ENCODE measurements at regions not wholly inside any gene's neighbourhood (a gene's known extent, or its start where the extent isn't known, plus 50 kb on each side); places are given as distances from the start of the nearest gene placed in this dataset.

- DNase-seq (ENCODE audit: low spot score) (no peak), ATAC-seq (no peak), FAIRE-seq (no peak)
- no peaks in the 10 kb centered on the region for H3K36me3 ChIP-seq (replicated peaks in 1 of 2; ENCODE audit: control insufficient read depth in 1 of 2, insufficient read depth in 2 of 2, low read length in 2 of 2)
- intact Hi-C loops (cut with micrococcal nuclease; ENCODE audit: unreplicated experiment) (no loop called here), in situ Hi-C loops (cut with HindIII; ENCODE audit: extremely low pct_ligation_motif_present, low pct_unique_long_range_greater_than_20kb) (no loop called here)
- no peak overlapping the region for H3K27ac ChIP-seq (ENCODE audit: extremely low read length, insufficient read depth, low read length)
- no peaks in the 10 kb centered on the region for H4K20me1 ChIP-seq (ENCODE audit: insufficient read depth, low read length)
- no peaks in the 10 kb centered on the region for H3K79me2 ChIP-seq (ENCODE audit: insufficient read depth, low read length)
- TF ChIP-seq ZNF350 (CRISPR knock-in tag; IDR thresholded peaks at IDR 0.05; ENCODE audit: borderline replicate concordance, low read depth): no peak
- no peak for TF ChIP-seq RARG (CRISPR knock-in tag; IDR thresholded peaks at IDR 0.05; ENCODE audit: low read depth)
- TF ChIP-seq HBP1 (CRISPR knock-in tag; IDR thresholded peaks at IDR 0.05; ENCODE audit: low read depth): no peak
- no peak for TF ChIP-seq HNF4G (IDR thresholded peaks at IDR 0.05; ENCODE audit: borderline replicate concordance, low read depth, low read length)
- no peak for TF ChIP-seq HNF4G (CRISPR knock-in tag; IDR thresholded peaks at IDR 0.05; ENCODE audit: borderline replicate concordance, low read depth)
- TF ChIP-seq ZNF3 (CRISPR knock-in tag; IDR thresholded peaks at IDR 0.05): no peak
- no peak for TF ChIP-seq SNAPC5 (CRISPR knock-in tag; IDR thresholded peaks at IDR 0.05; ENCODE audit: borderline replicate concordance)
- no peak for TF ChIP-seq ZBTB34 (CRISPR knock-in tag; IDR thresholded peaks at IDR 0.05)
- TF ChIP-seq SNRNP70 (IDR thresholded peaks at IDR 0.05; ENCODE audit: low read depth, low read length): no peak
- no peak for TF ChIP-seq ZNF7 (CRISPR knock-in tag; IDR thresholded peaks at IDR 0.05)
- TF ChIP-seq ZNF18 (CRISPR knock-in tag; IDR thresholded peaks at IDR 0.05; ENCODE audit: insufficient replicate concordance): no peak
- TF ChIP-seq BCLAF1 (IDR thresholded peaks at IDR 0.05): no peak
- TF ChIP-seq IKZF4 (CRISPR knock-in tag; IDR thresholded peaks at IDR 0.05; ENCODE audit: borderline replicate concordance, low read depth, not compliant biosample characterization): no peak
- TF ChIP-seq KLF11 (CRISPR knock-in tag; IDR thresholded peaks at IDR 0.05): no peak
- no peak for TF ChIP-seq ZNF557 (CRISPR knock-in tag; IDR thresholded peaks at IDR 0.05)
- no peak for TF ChIP-seq DRAP1 (CRISPR knock-in tag; IDR thresholded peaks at IDR 0.05)
- no peak for TF ChIP-seq ATF1 (CRISPR knock-in tag; IDR thresholded peaks at IDR 0.05)
- H3K27me3 ChIP-seq (ENCODE audit: control insufficient read depth in 1 of 2, insufficient read depth in 2 of 2, low read length in 2 of 2): no peaks in the 10 kb centered on the region
- no peaks in the 10 kb centered on the region for H3K4me1 ChIP-seq (ENCODE audit: insufficient read depth, low read length)
- H3K4me3 ChIP-seq (replicated peaks in 1 of 3; ENCODE audit: insufficient read depth in 1 of 3, low read depth in 2 of 3, low read length in 3 of 3): no peak overlapping the region
- CTCF ChIA-PET (ENCODE audit: low intra/inter-chr PET ratio, low total read pairs): no interaction called here
- no TSS peak for BruUV-seq (replicated peaks)
- 52% methylated on average over 2 of the region's 2 CpGs for WGBS (ENCODE audit: low lambda C conversion rate)
- H2AFZ ChIP-seq (ENCODE audit: low read length): no peak overlapping the region
- H3K9ac ChIP-seq (ENCODE audit: insufficient read depth, low read depth, low read length): no peak overlapping the region
- POLR2A ChIA-PET: no interaction called here
- no peak overlapping the region for H3K4me2 ChIP-seq (ENCODE audit: low read depth, low read length)
- H3K9me3 ChIP-seq (ENCODE audit: low read length): peaks cover 34% of the 10 kb centered on the region
Observed at GRCh38 chr9:80387828-80388227, 816.1 kb downstream of the TLE4 start.
